ENCODE measurements at regions not wholly inside any gene's neighbourhood (a gene's known extent, or its start where the extent isn't known, plus 50 kb on each side); places are given as distances from the start of the nearest gene placed in this dataset.

DNA sequence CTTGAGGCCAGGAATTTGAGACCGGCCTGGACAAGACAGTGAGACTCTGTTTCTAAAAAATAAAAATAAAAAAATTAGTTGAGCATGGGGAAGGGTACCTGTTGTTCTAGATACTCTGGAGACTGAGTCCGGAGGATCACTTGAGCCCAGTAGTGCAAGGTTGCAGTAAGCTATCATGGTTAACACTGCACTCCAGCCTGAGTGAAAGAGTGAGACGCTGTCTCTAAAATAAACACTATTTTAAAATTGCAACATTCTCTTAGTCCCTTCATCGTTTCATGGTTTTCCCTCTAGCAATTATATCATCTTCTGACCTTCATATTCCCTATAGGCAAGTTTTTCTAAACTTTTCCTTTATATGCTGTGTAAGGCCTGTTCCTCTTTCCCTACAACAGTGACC, 248.5 kb downstream of the VAPA start:
- TF ChIP-seq, protein P1, sequence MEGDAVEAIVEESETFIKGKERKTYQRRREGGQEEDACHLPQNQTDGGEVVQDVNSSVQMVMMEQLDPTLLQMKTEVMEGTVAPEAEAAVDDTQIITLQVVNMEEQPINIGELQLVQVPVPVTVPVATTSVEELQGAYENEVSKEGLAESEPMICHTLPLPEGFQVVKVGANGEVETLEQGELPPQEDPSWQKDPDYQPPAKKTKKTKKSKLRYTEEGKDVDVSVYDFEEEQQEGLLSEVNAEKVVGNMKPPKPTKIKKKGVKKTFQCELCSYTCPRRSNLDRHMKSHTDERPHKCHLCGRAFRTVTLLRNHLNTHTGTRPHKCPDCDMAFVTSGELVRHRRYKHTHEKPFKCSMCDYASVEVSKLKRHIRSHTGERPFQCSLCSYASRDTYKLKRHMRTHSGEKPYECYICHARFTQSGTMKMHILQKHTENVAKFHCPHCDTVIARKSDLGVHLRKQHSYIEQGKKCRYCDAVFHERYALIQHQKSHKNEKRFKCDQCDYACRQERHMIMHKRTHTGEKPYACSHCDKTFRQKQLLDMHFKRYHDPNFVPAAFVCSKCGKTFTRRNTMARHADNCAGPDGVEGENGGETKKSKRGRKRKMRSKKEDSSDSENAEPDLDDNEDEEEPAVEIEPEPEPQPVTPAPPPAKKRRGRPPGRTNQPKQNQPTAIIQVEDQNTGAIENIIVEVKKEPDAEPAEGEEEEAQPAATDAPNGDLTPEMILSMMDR (conservative IDR thresholded peaks at IDR 0.05; ENCODE audit: low read depth, low read length): no peak
- no peak for TF ChIP-seq MXI1 (IDR thresholded peaks at IDR 0.05; ENCODE audit: borderline replicate concordance, low read depth, low read length)
- TF ChIP-seq POLR2A (IDR thresholded peaks at IDR 0.05; ENCODE audit: low read depth, low read length): no peak
- TF ChIP-seq RFX5 (IDR thresholded peaks at IDR 0.05; ENCODE audit: low read depth, low read length): no peak
- TF ChIP-seq RAD21 (IDR thresholded peaks at IDR 0.05; ENCODE audit: low read length): no peak

Data from IMR-90 (cell line).